ENCODE measurements at regions not wholly inside any gene's neighbourhood (a gene's known extent, or its start where the extent isn't known, plus 50 kb on each side); places are given as distances from the start of the nearest gene placed in this dataset.
A peak's percentile ranks its signal among the peaks of the same experiment; 100 is the strongest.

DNA sequence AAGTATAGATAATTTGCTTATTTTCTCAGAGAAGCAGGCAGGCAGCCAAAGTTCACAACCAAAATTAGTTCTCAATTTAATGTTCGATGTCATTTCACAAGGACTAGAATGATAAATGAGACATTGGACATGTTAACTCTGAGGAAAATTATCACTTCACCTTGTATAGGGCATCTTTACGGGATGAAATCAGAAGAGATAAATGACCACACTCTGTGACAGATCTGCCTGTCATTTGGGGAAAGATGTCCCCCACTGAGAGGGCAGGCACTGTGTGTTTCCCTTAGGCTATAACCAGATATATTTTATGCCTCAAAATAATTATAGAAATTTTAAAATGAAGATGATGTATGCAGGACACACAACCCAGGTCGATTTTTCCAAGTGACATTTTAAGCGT is 642.9 kb downstream of the BRINP3 start:
- no peak overlapping the region for H3K4me3 ChIP-seq (replicated peaks; ENCODE audit: low read depth, low read length)
- TF ChIP-seq, protein P1, sequence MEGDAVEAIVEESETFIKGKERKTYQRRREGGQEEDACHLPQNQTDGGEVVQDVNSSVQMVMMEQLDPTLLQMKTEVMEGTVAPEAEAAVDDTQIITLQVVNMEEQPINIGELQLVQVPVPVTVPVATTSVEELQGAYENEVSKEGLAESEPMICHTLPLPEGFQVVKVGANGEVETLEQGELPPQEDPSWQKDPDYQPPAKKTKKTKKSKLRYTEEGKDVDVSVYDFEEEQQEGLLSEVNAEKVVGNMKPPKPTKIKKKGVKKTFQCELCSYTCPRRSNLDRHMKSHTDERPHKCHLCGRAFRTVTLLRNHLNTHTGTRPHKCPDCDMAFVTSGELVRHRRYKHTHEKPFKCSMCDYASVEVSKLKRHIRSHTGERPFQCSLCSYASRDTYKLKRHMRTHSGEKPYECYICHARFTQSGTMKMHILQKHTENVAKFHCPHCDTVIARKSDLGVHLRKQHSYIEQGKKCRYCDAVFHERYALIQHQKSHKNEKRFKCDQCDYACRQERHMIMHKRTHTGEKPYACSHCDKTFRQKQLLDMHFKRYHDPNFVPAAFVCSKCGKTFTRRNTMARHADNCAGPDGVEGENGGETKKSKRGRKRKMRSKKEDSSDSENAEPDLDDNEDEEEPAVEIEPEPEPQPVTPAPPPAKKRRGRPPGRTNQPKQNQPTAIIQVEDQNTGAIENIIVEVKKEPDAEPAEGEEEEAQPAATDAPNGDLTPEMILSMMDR (IDR thresholded peaks at IDR 0.05; ENCODE audit: low read length, missing control alignments), result no peak
- no peak for DNase-seq (ENCODE audit: low read depth)

GRCh38 chr1:189847613-189848012 is 630.1 kb downstream of the BRINP3 start:
- DNase-seq (ENCODE audit: low read depth), result no peak
- TF ChIP-seq, protein P1 (IDR thresholded peaks at IDR 0.05; ENCODE audit: low read length, missing control alignments), result no peak

DNA sequence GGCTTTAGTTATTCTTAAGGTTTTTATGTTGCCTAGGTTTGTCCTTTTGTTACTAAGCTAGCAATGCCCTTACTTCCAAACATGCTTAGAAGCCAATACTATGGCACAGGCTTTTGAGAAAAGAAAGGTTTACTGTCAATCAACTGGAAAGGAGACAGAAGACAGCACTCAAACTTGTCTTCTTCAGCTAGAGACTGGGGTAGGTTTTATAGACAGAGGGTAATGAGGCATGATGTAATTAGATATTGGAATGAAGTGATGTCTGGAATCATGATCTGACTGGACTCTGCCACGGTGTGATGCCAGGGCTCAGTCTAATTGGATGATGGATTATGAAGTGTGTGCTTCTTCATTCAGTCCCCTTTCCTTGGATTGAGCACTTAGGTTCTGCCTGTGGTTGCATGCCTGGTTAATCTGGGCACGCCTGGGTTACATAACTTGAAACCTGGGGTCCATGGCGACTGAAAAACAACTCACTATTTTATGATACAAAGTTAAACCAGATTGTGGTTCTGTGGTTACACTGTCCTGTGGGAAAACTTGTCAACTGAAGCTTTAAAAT is 625.8 kb downstream of the BRINP3 start:
- TF ChIP-seq, protein P1 (IDR thresholded peaks at IDR 0.05; ENCODE audit: low read length, missing control alignments), result no peak
- H3K4me3 ChIP-seq (replicated peaks; ENCODE audit: low read depth, low read length), result no peak overlapping the region
- DNase-seq (ENCODE audit: low read depth), result no peak

More at GRCh38 chr1:189847613-189848012, 630.1 kb downstream of the BRINP3 start:
- no peak overlapping the region for H3K4me3 ChIP-seq (replicated peaks; ENCODE audit: low read depth, low read length)

DNA sequence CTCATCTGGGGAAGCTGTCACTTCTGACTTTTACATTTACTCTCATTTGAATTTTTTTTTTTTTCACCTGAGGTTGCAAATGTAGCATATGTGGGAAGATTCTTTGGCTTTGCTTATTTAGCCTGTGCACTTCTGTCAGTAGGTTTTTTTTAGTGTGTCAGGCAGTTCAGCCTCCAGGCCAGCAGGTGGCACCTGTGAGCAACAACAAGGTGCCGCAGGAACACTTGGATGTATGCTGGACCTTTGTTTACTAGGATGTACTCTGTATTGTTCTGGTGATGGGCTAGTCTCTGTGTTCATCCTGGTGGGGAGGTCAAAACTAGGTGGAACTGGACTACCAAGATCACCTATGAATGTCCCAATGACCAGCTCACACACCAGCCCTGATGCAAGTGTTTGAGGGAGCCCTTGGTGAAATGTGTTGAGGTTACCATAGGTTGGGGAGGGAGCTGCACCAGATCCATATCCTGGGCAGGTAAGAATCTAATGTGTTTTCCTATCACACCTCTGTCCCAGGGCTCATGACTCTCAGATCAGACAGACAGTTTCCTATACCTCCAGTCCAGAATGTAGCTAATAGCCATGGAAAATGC is 618.2 kb downstream of the BRINP3 start:
- H3K4me3 ChIP-seq (replicated peaks; ENCODE audit: low read depth, low read length), result no peak overlapping the region
- DNase-seq (ENCODE audit: low read depth), result peak; percentile 28
- TF ChIP-seq, protein P1 (IDR thresholded peaks at IDR 0.05; ENCODE audit: low read length, missing control alignments), result peak; percentile 69

- TF ChIP-seq, protein P1 (IDR thresholded peaks at IDR 0.05; ENCODE audit: low read length, missing control alignments), result no peak
- H3K4me3 ChIP-seq (replicated peaks; ENCODE audit: low read depth, low read length), result no peak overlapping the region
- DNase-seq (ENCODE audit: low read depth), result no peak
Measured at GRCh38 chr1:189866606-189867005, 611.1 kb downstream of the BRINP3 start.

DNA sequence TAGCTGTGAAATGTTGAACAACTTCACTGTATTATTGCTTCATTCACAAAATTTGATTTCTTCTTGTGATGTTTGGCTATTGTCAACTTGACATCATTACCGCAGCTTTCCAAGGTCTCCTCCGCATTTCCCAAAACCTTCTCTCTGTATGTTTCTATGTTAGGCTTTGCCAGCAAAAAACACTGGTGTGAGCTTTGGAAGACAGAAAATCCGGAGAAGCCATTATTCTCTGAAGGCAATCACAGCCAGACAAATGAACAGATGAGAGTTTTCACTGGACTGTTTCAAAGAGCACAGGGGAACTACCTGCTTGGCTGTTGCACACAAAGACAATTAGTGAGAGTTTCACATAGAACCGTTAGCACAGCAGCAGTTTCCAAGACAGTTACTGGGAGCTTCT is 609.6 kb downstream of the BRINP3 start:
- DNase-seq (ENCODE audit: low read depth), result peak; percentile 14
- H3K4me3 ChIP-seq (replicated peaks; ENCODE audit: low read depth, low read length), result no peak overlapping the region
- TF ChIP-seq, protein P1 (IDR thresholded peaks at IDR 0.05; ENCODE audit: low read length, missing control alignments), result no peak
